ENCODE measurements at regions not wholly inside any gene's neighbourhood (a gene's known extent, or its start where the extent isn't known, plus 50 kb on each side); places are given as distances from the start of the nearest gene placed in this dataset.

DNA sequence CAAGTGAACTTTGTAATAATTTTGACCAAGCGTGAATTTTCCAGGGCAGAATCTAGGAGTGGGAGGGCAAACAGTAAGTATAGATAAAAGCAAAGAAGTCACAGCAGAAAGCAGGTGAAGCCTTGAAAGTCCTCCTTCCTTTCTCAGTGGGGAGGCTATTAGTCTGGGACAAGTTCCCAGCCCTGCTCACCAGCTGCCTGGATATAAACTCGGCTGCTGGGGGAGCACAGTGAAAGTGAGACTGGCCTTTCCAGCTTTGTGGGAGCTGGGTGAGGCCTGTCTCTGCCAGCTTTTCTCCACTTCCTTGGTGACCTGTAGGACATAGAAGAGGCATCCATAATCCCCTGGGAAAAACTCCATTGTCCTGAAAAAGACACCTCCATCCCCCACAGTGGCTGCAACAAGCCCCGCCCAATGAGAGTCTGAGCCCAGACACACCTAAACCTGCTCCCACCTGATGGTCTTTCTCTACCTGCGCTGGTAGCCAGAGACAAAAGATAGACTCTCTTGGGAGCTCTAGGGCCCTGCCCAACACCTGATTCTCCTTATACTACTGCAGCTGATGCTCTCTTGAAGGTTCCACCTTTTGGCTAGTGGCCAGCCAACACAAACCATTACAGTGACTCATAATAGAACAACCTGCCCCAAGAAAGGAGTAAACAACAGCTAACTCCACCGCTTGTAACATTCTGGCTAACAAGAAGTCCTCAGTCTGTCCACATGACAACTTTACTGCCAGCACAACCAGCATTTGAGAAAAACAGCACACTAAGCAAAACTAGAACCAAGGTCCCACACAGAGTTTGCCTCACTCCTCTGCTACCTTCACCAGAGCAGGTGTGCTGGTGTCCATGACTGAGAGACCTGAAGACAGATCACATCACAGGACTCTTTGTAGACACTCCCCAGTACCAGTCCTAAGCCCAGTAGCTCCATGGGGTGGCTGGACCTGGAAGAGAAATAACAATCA lies 252.2 kb upstream of the SLITRK6 start:
- Histone ChIP-seq H3K27ac (ENCODE audit: low read depth in 1 of 2, low read length in 1 of 2) (no peak overlapping the region), H3K27me3 (ENCODE audit: control insufficient read depth in 3 of 3, insufficient read depth in 3 of 3, low read length in 2 of 3) (no peaks in the 10 kb centered on the region), H3K36me3 (ENCODE audit: control insufficient read depth in 4 of 4, insufficient read depth in 4 of 4, low read length in 4 of 4) (no peaks in the 10 kb centered on the region), H3K4me3 (no peak overlapping the region), H3K4me1 (ENCODE audit: control insufficient read depth in 5 of 5, insufficient read depth in 5 of 5, low read length in 5 of 5) (no peaks in the 10 kb centered on the region), H3K9ac (ENCODE audit: insufficient read depth in 1 of 2, low read length in 2 of 2) (no peak overlapping the region), H3K9me3 (ENCODE audit: control insufficient read depth in 4 of 4, insufficient read depth in 3 of 4, low read length in 3 of 4) (peaks cover 0 to 4% (median 0%) of the 10 kb centered on the region in 4 donors)
- 84 to 87% methylated on average over 5 of the region's 5 CpGs for WGBS, 2 donors
- ATAC-seq (ENCODE audit: insufficient read depth, low FRiP score) = no peak
- TF ChIP-seq, protein P1, sequence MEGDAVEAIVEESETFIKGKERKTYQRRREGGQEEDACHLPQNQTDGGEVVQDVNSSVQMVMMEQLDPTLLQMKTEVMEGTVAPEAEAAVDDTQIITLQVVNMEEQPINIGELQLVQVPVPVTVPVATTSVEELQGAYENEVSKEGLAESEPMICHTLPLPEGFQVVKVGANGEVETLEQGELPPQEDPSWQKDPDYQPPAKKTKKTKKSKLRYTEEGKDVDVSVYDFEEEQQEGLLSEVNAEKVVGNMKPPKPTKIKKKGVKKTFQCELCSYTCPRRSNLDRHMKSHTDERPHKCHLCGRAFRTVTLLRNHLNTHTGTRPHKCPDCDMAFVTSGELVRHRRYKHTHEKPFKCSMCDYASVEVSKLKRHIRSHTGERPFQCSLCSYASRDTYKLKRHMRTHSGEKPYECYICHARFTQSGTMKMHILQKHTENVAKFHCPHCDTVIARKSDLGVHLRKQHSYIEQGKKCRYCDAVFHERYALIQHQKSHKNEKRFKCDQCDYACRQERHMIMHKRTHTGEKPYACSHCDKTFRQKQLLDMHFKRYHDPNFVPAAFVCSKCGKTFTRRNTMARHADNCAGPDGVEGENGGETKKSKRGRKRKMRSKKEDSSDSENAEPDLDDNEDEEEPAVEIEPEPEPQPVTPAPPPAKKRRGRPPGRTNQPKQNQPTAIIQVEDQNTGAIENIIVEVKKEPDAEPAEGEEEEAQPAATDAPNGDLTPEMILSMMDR (IDR thresholded peaks at IDR 0.05; ENCODE audit: control extremely low read depth, extremely low read depth) = no peak
- no peak for DNase-seq

DNA sequence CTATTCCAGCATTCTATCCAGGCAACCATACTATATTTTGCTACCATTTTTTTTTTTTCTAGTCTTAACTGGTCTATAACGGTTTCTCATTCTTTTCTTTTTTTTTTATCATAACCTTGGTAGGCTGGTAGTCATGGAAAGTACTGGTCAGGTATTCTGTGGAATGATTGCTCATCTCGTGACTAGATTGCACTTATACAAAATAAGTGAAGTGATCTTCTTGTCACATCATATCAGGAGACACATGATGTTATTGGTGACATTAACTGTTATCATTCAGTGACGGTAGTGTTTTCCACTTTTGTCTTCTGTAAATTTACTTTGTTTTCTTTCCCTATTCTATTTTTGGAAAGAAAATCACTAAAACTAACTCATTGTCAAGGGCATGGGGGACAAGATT lies 239.3 kb upstream of the SLITRK6 start:
- 74 to 78% methylated on average over 3 of the region's 3 CpGs for WGBS, 2 donors
- no peaks in the 10 kb centered on the region for H3K9me3 ChIP-seq (ENCODE audit: control insufficient read depth in 4 of 4, insufficient read depth in 3 of 4, low read length in 3 of 4)
- TF ChIP-seq, protein P1 (IDR thresholded peaks at IDR 0.05; ENCODE audit: control extremely low read depth, extremely low read depth) = no peak
- H3K9ac ChIP-seq (ENCODE audit: insufficient read depth in 1 of 2, low read length in 2 of 2) = no peak overlapping the region
- ATAC-seq (ENCODE audit: insufficient read depth, low FRiP score) = no peak
- no peaks in the 10 kb centered on the region for H3K27me3 ChIP-seq (ENCODE audit: control insufficient read depth in 3 of 3, insufficient read depth in 3 of 3, low read length in 2 of 3)
- no peak for DNase-seq
- H3K4me3 ChIP-seq = no peak overlapping the region
- no peaks in the 10 kb centered on the region for H3K4me1 ChIP-seq (ENCODE audit: control insufficient read depth in 5 of 5, insufficient read depth in 5 of 5, low read length in 5 of 5)
- H3K36me3 ChIP-seq (ENCODE audit: control insufficient read depth in 4 of 4, insufficient read depth in 4 of 4, low read length in 4 of 4) = no peaks in the 10 kb centered on the region
- no peak overlapping the region for H3K27ac ChIP-seq (ENCODE audit: low read depth in 1 of 2, low read length in 1 of 2)

DNA sequence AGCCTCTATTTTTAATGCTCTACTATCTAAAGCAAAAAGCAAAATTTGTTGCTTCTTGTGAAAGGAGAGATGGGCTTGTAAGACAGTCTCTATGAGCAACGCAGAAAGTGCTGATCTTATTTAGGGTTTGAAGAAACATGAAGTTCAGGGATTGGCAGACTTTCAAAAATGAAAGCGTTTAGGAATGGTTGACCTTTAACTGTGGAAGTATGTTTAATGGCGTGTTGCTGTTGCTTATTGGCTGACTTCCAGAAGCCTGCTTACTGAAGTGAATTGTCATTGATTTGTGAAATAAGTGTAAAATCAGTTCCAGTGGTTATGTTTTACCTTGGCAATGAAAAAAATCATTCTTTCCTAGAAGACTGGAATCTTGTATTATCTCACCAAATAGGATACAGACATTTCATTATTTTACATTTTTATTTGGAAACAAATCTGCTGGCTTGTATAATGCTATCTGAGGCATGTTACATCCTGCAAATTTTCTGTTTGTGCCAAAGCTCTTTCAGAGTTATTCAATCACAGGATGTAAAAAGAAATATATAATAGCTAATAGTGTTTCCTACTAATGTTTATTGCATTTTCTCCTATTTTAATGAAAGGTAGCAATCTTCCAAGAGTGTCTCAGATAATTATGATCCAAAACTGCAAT lies 221.3 kb upstream of the SLITRK6 start:
- no peaks in the 10 kb centered on the region for H3K9me3 ChIP-seq (ENCODE audit: control insufficient read depth in 4 of 4, insufficient read depth in 3 of 4, low read length in 3 of 4)
- H3K27ac ChIP-seq (ENCODE audit: low read depth in 1 of 2, low read length in 1 of 2) = no peak overlapping the region
- DNase-seq (peak; percentile 74 to 99 (median 98)), ATAC-seq (ENCODE audit: insufficient read depth, low FRiP score) (no peak)
- no peaks in the 10 kb centered on the region for H3K36me3 ChIP-seq (ENCODE audit: control insufficient read depth in 4 of 4, insufficient read depth in 4 of 4, low read length in 4 of 4)
- TF ChIP-seq, protein P1 (IDR thresholded peaks at IDR 0.05; ENCODE audit: control extremely low read depth, extremely low read depth) = no peak
- no peaks in the 10 kb centered on the region for H3K27me3 ChIP-seq (ENCODE audit: control insufficient read depth in 3 of 3, insufficient read depth in 3 of 3, low read length in 2 of 3)
- H3K4me3 ChIP-seq = no peak overlapping the region
- no peak overlapping the region for H3K9ac ChIP-seq (ENCODE audit: insufficient read depth in 1 of 2, low read length in 2 of 2)
- 20 to 41% methylated on average over 3 of the region's 3 CpGs for WGBS, 2 donors
- peaks cover 0 to 27% (median 0%) of the 10 kb centered on the region in 5 donors for H3K4me1 ChIP-seq (ENCODE audit: control insufficient read depth in 5 of 5, insufficient read depth in 5 of 5, low read length in 5 of 5)

Measured in lung (tissue), 11 donors.